Nephron (organoid): ENCODE measurements at regions not wholly inside any gene's neighbourhood (a gene's known extent, or its start where the extent isn't known, plus 50 kb on each side); places are given as distances from the start of the nearest gene placed in this dataset.

Experiments used
- H3K27ac Mint-ChIP-seq, 3 experiments: 2 replicates each; pipeline ENCODE4 v1.8.0; 2020; ENCODE audit warnings: mixed read lengths in 3 of 3, mild to moderate bottlenecking in 2 of 3, moderate library complexity in 1 of 3
- H3K27me3 Mint-ChIP-seq: 2 replicates; pipeline ENCODE4 v1.8.0; 2021; ENCODE audit warnings: low read depth, mild to moderate bottlenecking, moderate library complexity, mixed read lengths
- H3K36me3 Mint-ChIP-seq: 2 replicates; pipeline ENCODE4 v1.8.0; 2020; ENCODE audit warnings: low read depth, mixed read lengths
- H3K4me1 Mint-ChIP-seq: 2 replicates; pipeline ENCODE4 v1.8.0; 2020; ENCODE audit warnings: mixed read lengths
- H3K4me3 Mint-ChIP-seq, 3 experiments: 2 replicates each; pipeline ENCODE4 v1.8.0; 2020; ENCODE audit warnings: mild to moderate bottlenecking in 3 of 3, mixed read lengths in 3 of 3, moderate library complexity in 2 of 3
- H3K9me3 Mint-ChIP-seq: 2 replicates; pipeline ENCODE4 v1.8.0; 2020; ENCODE audit warnings: mixed read lengths
- CTCF ChIP-seq, 3 experiments: fragments of 200-600 bp; sonication (generic); IDR thresholded peaks; one replicate each; pipeline ENCODE4 v1.5.0; 2021; ENCODE audit warnings: antibody characterized with exemption in 3 of 3; ENCODE audit not compliant: unreplicated experiment in 3 of 3

DNA sequence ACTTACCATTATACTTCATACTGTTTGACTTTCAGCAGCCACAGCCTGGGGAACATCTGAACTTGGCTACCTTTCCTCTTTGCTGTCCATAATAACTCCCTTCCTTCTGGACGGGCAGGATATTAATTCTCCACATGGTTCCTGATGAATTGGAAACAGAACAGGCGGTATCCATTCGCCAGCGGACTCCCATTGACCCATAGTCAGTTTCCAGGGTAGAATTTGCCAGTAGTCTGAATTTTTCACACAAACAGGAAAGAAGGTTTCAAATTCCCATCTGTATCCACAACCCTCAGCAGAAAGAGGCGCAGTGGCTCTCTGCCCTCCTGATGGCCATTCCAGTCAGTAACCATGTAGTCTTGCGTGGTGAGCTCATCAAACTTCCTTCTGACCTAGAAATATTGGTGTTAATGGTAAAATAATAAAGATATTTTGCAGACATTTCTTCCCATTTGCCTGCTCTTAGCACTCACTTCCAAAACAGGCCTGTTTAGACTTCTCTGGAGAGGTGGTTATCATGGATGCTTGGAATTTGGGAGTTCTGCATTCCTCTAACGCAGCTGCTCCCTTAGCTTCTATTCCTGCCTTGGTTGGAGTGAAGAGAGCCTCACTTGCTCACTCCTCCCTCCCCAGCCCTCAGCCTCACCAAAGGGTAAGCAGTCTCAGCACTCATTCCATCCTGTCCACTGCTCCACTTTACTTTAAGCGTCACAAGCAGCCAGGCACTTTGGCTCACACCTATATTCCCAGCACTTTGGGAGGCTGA, 75.0 kb upstream of the OXGR1 start:
- Mint-ChIP-seq H3K27ac (peak overlapping the region; percentile 22 to 44 (median 23)), H3K9me3 (peaks cover 17% of the 10 kb centered on the region), H3K4me1 (peaks cover 11% of the 10 kb centered on the region), H3K27me3 (peaks cover 6% of the 10 kb centered on the region), H3K4me3 (no peak overlapping the region), H3K36me3 (no peaks in the 10 kb centered on the region)
- no peak for TF ChIP-seq CTCF (IDR thresholded peaks at IDR 0.05; ENCODE audit: unreplicated experiment in 3 of 3)

- peaks cover 27% of the 10 kb centered on the region for H3K9me3 Mint-ChIP-seq
- H3K4me3 Mint-ChIP-seq: no peak overlapping the region
- no peak for TF ChIP-seq CTCF (IDR thresholded peaks at IDR 0.05; ENCODE audit: unreplicated experiment in 3 of 3)
- peaks cover 4% of the 10 kb centered on the region for H3K36me3 Mint-ChIP-seq
- peaks cover 6% of the 10 kb centered on the region for H3K27me3 Mint-ChIP-seq
- H3K27ac Mint-ChIP-seq: no peak overlapping the region
- peaks cover 11% of the 10 kb centered on the region for H3K4me1 Mint-ChIP-seq
These were observed 78.0 kb upstream of the OXGR1 start for GRCh38 chr13:97072297-97072696.

- H3K9me3 Mint-ChIP-seq: peaks cover 27% of the 10 kb centered on the region
- no peak overlapping the region for H3K27ac Mint-ChIP-seq
- H3K27me3 Mint-ChIP-seq: peaks cover 6% of the 10 kb centered on the region
- H3K4me3 Mint-ChIP-seq: no peak overlapping the region
- no peaks in the 10 kb centered on the region for H3K4me1 Mint-ChIP-seq
- H3K36me3 Mint-ChIP-seq: peaks cover 4% of the 10 kb centered on the region
- no peak for TF ChIP-seq CTCF (IDR thresholded peaks at IDR 0.05; ENCODE audit: unreplicated experiment in 3 of 3)
These were observed 80.3 kb upstream of the OXGR1 start for GRCh38 chr13:97074618-97075017.

GRCh38 chr13:97076898-97077297, 82.6 kb upstream of the OXGR1 start:
- no peak for TF ChIP-seq CTCF (IDR thresholded peaks at IDR 0.05; ENCODE audit: unreplicated experiment in 3 of 3)
- Mint-ChIP-seq H3K36me3 (peaks cover 4% of the 10 kb centered on the region), H3K9me3 (peaks cover 20% of the 10 kb centered on the region), H3K4me3 (no peak overlapping the region), H3K27me3 (no peaks in the 10 kb centered on the region), H3K4me1 (no peaks in the 10 kb centered on the region), H3K27ac (no peak overlapping the region)

DNA sequence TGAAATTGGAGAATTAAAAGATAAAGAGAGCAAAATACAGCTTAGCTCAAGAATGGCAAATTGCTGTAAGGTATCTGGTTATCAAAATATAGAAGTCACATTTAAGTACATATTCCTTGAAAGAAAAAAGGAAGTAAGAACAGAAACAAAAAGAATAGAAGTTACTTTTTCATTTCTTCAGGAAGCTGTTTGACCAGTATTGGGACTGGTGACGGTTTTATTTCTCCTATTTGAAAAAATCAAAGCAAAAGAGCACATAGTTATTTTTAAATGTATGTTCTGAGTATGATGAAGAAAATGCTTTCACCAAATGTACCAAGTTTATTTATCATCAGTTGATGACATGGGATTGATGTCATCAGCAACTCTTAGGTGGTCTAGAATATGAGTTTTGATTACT, 83.1 kb upstream of the OXGR1 start:
- H3K27ac Mint-ChIP-seq: no peak overlapping the region
- H3K4me1 Mint-ChIP-seq: no peaks in the 10 kb centered on the region
- peaks cover 4% of the 10 kb centered on the region for H3K36me3 Mint-ChIP-seq

More for the DNA sequence above, 83.1 kb upstream of the OXGR1 start:
- Mint-ChIP-seq H3K9me3 (peaks cover 20% of the 10 kb centered on the region), H3K27me3 (no peaks in the 10 kb centered on the region), H3K4me3 (no peak overlapping the region)
- no peak for TF ChIP-seq CTCF (IDR thresholded peaks at IDR 0.05; ENCODE audit: unreplicated experiment in 3 of 3)
